ENCODE measurements at regions not wholly inside any gene's neighbourhood (a gene's known extent, or its start where the extent isn't known, plus 50 kb on each side); places are given as distances from the start of the nearest gene placed in this dataset.
"Not testable (repeated sequence)": the region's sequence is repeated elsewhere in the genome, so short reads cannot be mapped to it uniquely, and the experiment has no call there.

- no peak for DNase-seq (ENCODE audit: low spot score)
- Histone ChIP-seq H3K27ac (no peak overlapping the region), H3K4me3 (no peak overlapping the region)
- TF ChIP-seq, protein P1, sequence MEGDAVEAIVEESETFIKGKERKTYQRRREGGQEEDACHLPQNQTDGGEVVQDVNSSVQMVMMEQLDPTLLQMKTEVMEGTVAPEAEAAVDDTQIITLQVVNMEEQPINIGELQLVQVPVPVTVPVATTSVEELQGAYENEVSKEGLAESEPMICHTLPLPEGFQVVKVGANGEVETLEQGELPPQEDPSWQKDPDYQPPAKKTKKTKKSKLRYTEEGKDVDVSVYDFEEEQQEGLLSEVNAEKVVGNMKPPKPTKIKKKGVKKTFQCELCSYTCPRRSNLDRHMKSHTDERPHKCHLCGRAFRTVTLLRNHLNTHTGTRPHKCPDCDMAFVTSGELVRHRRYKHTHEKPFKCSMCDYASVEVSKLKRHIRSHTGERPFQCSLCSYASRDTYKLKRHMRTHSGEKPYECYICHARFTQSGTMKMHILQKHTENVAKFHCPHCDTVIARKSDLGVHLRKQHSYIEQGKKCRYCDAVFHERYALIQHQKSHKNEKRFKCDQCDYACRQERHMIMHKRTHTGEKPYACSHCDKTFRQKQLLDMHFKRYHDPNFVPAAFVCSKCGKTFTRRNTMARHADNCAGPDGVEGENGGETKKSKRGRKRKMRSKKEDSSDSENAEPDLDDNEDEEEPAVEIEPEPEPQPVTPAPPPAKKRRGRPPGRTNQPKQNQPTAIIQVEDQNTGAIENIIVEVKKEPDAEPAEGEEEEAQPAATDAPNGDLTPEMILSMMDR (IDR thresholded peaks at IDR 0.05), result no peak
Measured at GRCh38 chr3:176351408-176351807, 845.9 kb downstream of the TBL1XR1 start.

- TF ChIP-seq, protein P1 (IDR thresholded peaks at IDR 0.05), result no peak
- DNase-seq (ENCODE audit: low spot score), result no peak
- Histone ChIP-seq H3K27ac (no peak overlapping the region), H3K4me3 (no peak overlapping the region)
Measured at GRCh38 chr3:176349706-176350105, 847.6 kb downstream of the TBL1XR1 start.

- Histone ChIP-seq H3K27ac (no peak overlapping the region), H3K4me3 (no peak overlapping the region)
- TF ChIP-seq, protein P1 (IDR thresholded peaks at IDR 0.05), result no peak
- no peak for DNase-seq (ENCODE audit: low spot score)
Measured at GRCh38 chr3:176347424-176348146, 849.7 kb downstream of the TBL1XR1 start.

DNA sequence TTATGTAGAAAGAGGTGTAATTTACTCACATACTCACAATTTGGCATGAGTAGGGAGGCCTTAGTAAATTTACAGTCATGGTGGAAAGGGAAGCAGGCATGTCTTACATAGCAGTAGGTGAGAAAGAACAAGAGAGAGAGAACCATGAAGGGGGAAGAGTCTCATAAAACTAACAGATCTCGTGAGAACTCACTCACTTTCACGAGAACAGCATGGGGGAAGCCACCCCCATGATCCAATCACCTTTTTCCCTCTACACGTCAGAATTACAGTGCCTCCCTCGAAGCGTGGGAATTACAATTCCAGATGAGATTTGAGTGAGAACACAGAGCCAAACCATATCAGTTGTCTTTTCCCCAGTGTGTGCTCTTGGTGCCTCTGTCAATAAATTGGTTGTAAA lies 855.3 kb downstream of the TBL1XR1 start:
- TF ChIP-seq, protein P1 (IDR thresholded peaks at IDR 0.05), result no peak
- no peak for DNase-seq (ENCODE audit: low spot score)
- no peak overlapping the region for H3K4me3 ChIP-seq
- no peak overlapping the region for H3K27ac ChIP-seq

DNA sequence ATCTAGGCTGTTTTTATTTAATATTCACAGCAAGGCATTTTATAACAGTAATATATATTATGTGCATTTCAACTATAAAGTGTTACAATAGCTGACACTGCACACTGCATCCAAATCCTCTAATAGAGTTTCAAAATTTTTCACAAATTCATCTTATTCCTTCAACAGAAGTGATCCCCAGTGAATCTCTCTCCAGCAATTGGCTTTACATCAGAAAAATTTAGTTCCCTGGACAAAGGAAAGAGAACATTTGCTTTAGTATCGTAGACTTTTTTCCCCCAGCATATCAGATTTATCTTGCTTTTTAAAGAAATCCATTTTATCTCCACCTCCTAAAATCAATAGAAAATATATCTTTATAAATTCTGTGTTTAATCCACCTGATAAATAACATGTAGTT lies 868.6 kb downstream of the TBL1XR1 start:
- H3K27ac ChIP-seq, result no peak overlapping the region
- H3K4me3 ChIP-seq, result no peak overlapping the region
- no peak for DNase-seq (ENCODE audit: low spot score)
- TF ChIP-seq, protein P1 (IDR thresholded peaks at IDR 0.05), result no peak

DNA sequence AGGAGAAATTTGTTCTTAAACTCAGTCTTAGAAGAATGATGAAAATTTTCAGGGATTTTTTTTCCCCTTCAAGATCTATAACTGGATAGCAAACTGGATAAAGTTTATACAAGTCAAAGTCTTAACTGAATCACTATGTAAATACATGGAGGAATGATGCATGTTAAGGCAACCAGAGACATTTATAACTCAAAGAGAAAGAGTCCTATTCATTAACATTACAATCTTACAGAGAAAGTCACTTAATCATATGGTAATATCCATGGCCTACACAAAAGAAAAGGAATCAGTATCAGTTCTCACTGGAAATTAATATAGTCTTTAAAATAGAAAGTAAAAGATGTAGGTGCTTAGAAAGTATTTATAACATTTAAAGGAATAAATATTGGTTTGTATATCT lies 869.1 kb downstream of the TBL1XR1 start:
- DNase-seq (ENCODE audit: low spot score), result no peak
- TF ChIP-seq, protein P1 (IDR thresholded peaks at IDR 0.05), result no peak
- Histone ChIP-seq H3K4me3 (no peak overlapping the region), H3K27ac (no peak overlapping the region)

DNA sequence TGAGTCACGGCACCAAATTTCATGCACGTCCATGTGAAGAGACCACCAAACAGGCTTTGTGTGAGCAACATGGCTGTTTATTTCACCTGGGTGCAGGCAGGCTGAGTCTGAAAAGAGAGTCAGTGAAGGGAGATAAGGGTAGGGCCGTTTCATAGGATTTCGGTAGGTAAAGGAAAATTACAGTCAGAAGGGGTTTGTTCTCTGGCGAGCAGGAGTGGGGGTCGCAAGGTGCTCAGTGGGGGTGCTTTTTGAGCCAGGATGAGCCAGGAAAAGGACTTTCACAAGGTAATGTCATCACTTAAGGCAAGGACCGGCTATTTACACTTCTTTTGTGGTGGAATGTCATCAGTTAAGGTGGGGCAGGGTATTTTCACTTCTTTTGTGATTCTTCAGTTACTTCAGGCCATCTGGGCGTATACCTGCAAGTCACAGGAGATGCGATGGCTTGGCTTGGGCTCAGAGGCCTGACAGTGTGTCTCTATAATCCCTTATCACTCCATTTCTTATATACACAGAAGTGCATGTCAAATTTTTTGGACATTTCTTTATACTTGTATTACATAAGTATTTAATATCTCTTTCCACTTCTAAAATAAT lies 870.3 kb downstream of the TBL1XR1 start:
- not testable (repeated sequence) for DNase-seq (ENCODE audit: low spot score); H3K4me3 ChIP-seq; H3K27ac ChIP-seq

GRCh38 chr3:176321532-176321931 lies 875.8 kb downstream of the TBL1XR1 start:
- DNase-seq (ENCODE audit: low spot score); H3K4me3 ChIP-seq; H3K27ac ChIP-seq: not testable (repeated sequence)
